ENCODE measurements at regions not wholly inside any gene's neighbourhood (a gene's known extent, or its start where the extent isn't known, plus 50 kb on each side); places are given as distances from the start of the nearest gene placed in this dataset.
"Not testable (repeated sequence)": the region's sequence is repeated elsewhere in the genome, so short reads cannot be mapped to it uniquely, and the experiment has no call there.

GRCh38 chr1:222058249-222058648 lies 316.4 kb upstream of the DUSP10 start:
- DNase-seq = no peak

- DNase-seq = no peak
These were observed 315.3 kb upstream of the DUSP10 start for GRCh38 chr1:222057162-222057561.

GRCh38 chr1:222054416-222054815 lies 312.5 kb upstream of the DUSP10 start:
- DNase-seq = no peak

DNA sequence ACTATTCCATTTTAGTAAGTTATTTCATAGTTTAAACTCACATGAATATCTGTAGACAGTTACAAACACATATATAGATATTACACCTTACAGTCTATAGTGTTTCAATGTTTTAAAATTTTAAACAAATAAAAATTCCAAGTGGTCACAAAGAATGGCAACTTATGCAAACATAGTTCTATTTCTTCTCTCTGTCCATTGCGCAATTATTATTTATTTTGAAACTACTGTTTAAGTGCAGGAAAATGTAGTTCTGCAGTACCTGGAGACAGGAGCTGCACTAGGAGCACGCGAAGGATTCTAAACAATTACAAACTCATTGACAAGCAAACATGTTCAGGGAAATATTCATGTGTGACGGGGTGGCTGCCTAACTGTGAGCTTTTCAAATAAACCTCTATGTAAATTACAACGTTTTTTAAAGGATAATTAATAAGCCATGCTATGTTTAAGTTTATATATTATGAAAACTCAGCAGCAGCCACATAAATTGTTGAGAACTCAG lies 312.0 kb upstream of the DUSP10 start:
- no peak for DNase-seq

DNA sequence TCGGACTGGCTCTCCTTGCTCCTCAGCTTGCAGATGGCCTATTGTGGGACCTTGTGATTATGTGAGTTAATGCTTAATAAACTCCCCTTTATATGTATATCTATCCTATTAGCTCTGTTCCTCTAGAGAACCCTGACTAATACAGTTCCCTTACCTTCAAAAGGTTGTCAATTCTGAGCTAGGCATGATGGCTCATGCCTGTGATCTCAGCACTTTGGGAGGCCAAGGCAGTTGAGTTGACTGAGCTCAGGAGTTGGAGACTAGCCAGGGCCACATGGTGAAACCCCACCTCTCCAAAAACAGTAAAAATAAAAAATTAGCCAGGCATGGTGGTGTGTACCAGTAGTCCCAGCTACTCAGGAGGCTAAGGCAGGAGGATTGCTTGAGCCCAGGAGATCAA lies 309.4 kb upstream of the DUSP10 start:
- not testable (repeated sequence) for DNase-seq

DNA sequence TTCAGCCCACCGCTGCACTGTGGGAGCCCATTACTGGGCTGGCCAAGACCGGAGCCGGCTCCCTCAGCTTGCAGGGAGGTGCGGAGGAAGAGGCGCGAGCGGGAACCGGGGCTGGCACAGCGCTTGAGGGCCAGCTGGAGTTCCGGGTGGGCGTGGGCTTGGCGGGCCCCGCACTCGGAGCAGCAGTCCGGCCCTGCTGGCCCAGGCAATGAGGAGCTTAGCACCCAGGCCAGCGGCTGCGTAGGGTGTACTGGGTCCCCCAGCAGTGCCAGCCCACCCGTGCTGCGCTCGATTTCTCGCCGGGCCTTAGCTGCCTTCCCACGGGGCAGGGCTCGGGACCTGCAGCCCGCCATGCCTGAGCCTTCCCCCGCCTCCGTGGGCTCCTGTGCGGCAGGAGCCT lies 307.8 kb upstream of the DUSP10 start:
- DNase-seq = not testable (repeated sequence)

DNA sequence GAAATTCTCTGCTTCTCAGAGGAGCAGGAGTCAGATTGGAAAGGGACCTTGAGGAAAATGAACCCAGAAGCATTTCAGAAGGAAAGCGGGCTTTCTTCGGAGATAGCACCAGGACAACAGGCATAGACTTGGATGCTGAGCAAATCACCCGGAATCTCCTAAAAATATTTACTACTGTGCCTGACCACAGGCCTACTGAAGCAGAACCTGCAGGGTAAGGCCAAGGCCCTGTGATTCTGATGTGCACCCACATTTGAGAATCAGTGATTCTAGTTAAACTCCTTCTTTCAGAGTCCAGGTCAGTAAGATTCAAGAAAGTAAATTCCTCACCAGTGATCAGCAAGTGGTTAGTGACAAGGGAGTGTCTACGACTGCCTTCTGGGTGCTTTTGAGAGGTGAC lies 307.3 kb upstream of the DUSP10 start:
- no peak for DNase-seq

DNA sequence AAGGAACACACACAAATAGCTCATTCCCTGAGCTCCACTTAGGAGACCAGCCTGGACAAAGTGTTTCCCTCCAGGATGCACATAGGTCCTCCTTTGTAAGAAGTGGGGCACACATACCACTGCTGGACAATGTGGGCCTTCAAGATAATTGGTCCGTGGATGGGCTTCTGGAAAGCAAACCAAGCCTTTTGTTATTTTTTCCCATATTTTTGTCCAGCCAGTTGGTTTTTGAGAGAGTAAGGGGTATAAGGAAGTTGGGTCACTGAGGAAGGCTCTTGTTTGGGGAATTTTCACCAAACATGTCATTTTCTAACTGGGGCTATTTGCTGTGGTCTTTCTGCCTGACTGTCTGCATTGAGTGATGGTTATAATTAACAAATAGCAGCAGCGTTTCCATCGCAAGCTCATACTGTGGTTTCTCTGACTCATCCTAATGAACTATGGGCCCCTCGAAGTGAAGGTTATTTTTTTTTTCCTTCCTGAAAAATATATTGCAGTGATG lies 306.3 kb upstream of the DUSP10 start:
- DNase-seq = no peak

DNA sequence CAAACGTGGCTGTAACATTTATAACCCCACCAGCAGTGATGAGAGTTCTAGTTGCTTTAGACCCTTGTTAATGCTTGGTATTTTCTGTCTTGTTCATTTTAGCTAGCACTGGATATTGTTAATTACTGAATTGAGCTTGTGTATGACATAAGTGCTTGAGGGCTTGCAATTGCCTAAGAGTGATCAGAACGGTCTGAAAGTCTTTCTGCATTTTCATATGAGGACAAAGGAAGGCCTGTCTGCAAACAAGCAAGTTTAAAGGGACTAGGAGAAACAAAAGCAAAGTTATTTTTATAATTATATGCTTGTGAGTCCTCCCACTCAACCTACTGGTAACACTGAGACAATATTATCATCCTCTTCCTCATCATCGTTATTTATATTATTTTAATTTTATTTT lies 305.5 kb upstream of the DUSP10 start:
- DNase-seq = no peak

GRCh38 chr1:222046684-222047263 lies 304.9 kb upstream of the DUSP10 start:
- DNase-seq = no peak

- DNase-seq = no peak
These were observed 303.9 kb upstream of the DUSP10 start for GRCh38 chr1:222045786-222046185.

DNA sequence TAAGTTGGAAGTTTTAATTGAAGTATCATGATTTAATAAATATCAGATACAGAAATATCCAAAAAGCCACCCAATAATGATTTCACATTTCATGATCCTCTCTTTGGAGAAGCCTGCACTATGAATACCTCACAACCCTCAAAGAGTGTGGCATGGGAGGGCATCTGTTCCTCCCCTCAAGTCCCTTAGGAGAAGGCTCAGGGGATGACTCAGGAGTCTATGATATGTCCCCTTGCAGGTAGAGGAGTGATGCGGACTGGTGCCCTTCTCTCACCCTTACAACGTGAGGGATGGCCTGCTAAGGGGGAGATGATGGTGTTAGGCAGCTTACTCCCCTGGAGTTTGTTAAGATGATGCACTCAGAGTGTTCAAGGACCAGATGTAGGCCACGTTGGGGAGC lies 303.3 kb upstream of the DUSP10 start:
- no peak for DNase-seq

GRCh38 chr1:222043444-222044292 lies 301.8 kb upstream of the DUSP10 start:
- no peak for DNase-seq

DNA sequence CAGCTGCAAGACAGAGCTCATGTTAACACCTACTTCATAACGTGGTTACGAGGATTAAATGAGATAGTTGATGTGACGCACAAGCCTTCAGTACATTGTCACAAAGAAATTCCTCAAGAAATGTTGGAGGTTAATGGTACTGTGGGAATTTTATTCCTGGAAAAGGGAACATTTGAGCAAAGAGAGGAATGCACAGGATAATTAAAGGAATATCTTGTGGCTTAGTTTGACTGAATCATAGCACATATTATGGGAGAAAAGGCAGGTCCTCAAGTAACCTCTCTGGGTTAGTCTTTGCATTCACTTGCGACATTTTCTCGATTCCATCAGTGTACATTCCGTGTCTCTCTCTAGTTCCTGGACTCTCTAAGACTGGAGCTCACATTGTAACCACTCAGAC lies 300.2 kb upstream of the DUSP10 start:
- no peak for DNase-seq

DNA sequence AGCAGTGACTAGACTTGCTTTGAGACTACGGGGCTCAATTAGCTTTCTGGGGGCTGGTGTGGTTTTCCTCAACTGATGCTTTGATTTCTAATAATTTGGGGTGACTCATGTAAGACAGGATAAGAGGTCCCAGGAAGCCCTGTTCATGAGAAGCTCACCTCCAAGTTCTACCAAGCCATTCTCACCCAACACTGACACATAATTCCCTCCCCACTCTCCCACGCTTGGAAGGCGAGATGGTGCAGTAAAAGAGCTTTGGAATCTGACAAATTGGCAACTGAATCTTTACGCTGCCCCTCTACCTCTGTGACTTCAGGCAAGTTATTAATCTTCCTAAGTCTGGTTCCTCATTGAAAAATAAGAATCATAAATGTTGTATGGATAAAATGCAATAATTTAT lies 299.1 kb upstream of the DUSP10 start:
- DNase-seq = no peak

DNA sequence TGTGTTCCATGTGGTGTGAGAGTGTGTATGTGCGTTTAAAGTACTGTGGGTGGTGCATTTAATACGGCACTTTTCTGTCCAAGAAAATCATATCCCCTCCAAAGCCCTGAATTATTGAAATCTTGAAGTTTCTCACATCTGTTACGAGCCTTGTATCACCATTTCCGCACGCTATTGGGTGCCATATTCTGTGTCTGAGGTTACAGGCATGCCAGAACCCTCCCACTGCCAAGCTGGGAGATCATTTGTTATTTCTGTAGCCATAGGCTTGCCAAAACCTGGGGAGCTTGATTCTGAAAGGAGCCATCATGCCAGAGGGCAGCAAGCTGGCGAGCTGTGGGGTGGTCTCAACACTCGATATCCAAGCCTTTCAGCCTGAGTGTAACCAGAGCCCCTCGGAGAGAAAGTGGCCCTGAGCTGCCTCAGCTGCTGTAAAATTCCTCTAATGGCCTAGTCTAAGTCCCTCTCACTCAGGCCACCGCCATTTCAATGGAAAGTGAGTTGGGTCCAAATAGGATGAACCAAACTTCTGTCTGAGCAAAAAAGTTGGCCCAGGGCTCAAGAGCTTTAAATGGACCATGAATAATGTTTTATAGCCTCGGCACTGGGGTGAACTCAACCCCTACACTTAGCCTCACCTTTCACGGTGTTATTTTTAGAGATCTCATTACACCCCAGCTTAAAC lies 298.4 kb upstream of the DUSP10 start:
- DNase-seq = no peak

DNA sequence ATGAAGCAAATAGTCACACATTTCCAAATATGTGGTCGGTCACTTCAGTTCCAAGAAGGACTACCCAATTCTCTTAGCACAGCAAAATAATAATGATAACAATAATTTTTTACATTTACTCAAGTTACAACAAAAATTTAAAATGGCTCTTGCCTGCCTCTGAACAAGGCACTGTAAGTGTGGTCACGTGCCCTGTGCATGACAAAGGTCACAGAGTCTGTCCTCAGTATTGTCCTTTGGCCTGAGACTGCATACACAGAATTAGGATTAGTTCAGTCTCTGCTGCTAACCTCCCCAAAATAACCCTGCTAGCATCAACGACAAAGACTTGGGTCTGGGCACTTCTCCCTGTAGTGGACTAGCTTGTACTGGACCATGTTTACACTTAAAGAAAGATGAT lies 297.1 kb upstream of the DUSP10 start:
- no peak for DNase-seq

DNA sequence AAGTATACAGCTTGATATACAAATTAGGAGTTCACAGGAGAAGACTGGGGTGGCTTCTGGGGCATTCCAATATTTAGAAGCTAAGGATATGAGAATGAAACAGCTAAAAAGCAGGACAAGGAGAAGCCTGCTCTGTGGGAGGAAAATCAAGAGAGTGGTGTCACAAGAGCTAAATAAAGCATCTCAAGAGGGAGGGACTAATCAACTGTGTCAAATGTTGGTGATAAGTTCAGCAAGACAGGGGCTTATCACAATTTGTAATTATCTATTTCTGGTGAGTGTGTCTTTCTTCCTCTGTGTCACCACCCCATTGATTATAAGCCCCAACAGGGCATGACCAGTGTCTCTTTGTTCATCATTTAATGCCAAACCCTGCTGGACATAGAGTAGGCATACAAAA lies 295.8 kb upstream of the DUSP10 start:
- no peak for DNase-seq

DNA sequence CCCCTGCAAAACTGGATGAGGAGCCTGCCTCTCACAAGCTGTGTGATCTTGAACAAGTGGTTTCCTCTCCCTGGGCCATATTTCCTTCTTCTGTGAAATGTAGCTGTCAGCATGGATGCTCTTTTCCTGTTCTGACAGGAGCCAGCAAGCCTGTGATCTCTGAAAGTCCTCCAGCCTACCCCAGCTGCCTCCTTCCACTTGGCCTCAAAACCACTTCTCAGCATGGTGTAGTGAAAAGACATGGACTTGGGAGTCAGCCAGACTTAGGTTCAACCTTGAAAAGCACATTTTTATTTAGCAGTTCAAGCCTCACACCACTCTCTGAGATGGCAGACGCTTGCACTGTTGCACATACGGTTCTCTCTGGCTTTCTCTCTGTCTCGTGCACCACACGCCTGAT lies 292.9 kb upstream of the DUSP10 start:
- no peak for DNase-seq

DNA sequence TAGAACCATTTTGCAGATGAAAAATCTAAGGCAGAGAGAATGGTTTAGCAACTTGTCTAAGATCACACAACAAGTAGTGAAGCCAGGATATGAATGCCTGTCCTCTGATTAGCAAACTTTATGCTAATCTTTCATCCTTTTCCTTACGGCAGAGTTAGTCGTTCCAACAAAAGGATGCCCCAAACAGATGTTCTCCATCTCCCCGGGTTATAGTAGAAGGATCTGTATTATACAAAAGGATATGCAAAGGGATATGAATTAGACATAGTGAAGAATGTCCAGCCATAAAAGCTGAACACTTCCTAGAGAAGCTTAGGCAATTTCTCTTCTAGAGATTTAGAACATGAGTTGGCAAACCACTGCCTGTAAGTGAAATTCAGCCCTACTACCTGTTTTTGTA lies 291.6 kb upstream of the DUSP10 start:
- no peak for DNase-seq

DNA sequence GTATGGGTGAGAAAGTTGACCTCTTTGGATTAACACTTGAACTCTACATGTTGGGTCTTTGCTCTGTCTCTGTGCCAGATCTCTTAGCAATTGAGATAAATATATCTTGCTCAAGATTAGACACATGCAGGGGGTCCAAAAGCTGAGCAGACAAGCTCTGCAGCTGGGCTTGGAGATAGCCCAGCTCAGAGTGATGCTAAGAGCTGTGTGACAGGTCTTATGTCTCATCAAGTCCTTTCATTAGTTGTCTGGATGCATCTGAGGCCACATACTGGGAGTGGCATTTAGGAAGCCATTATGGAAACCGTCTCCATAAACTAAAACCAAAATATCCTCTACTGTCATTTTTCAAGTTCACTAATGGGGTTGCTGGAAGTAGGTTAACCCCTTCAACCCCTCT lies 289.4 kb upstream of the DUSP10 start:
- no peak for DNase-seq

DNA sequence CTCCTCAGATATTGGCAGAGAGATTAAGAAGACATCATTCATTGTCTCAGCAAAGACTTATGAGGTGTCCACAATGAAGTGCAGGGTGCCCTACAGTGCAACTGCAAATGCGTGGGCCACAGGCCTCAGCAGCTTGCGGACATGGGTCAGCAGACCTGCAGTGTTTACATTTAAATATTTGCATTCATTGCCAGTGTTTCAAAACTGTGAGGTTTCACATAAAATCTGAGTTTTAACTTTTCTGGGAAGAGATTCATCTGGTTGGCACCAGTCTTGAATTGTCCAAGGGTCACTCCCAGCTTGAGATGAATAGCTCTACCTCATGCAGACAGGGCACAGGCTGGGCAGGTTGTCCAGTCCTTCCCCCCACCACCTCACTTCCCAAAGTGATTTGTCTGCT lies 286.8 kb upstream of the DUSP10 start:
- DNase-seq = no peak

DNA sequence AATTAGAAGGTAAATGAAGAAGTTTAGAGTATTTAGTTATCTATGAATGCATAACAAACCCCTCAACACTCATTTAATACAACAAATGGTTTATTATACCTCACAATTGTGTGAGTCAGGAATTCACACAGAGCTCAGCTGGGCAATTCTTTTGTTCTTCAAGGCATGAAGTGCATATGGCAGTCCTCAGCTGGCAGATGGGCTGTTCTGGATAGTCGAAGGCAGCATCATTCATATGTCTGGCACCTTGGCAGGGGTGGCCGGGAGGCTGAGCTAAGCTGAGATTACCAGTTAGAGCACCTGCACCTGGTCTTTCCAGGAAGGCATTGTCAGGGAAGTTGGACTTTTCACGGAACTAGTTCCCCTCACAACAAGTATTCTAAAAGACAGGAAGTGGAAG lies 286.2 kb upstream of the DUSP10 start:
- no peak for DNase-seq

DNA sequence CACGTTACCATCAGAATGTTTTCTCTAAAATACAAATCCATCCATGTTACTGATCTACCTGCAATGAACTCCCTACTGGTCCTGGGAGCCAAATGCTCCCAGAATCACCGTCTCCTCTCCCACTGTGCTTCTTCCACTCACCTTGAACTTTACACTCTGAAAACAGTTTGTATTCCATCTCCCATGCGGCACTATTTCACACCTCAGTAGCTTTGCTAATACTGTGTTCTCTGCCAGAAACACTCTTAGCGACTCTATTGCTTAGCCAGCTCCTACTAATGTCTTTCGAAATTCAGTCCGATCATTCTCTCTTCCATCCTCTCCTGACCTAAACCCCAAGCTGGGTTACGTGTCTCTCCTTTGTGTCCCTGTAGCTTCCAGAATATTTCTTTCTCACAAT lies 284.4 kb upstream of the DUSP10 start:
- no peak for DNase-seq
